ENCODE measurements at regions not wholly inside any gene's neighbourhood (a gene's known extent, or its start where the extent isn't known, plus 50 kb on each side); places are given as distances from the start of the nearest gene placed in this dataset.
A peak's percentile ranks its signal among the peaks of the same experiment; 100 is the strongest.
"Not testable (repeated sequence)": the region's sequence is repeated elsewhere in the genome, so short reads cannot be mapped to it uniquely, and the experiment has no call there.

DNA sequence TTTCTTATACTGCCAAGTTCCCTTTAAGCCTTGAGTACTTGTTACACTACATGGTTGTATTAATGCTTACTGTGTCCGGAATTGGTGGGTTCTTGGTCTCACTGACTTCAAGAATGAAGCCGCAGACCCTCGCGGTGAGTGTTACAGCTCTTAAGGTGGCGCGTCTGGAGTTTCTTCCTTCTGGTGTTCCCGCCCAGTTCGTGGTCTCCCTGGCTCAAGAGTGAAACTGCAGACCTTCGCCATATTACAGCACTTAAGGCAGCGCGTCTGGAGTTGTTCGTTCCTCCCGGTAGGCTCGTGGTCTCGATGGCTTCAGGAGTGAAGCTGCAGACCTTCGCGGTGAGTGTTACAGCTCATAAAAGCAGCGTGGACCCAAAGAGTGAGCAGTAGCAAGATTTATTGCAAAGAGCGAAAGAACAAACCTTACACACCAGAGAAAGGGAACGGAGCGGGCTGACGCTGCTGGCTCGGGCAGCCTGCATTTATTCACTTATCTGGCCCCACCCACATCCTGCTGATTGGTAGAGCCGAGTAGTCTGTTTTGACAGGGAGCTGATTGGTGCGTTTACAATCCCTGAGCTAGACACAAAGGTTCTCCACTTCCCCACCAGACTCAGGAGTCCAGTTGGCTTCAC lies 1171.3 kb upstream of the B3GALT2 start:
- not testable (repeated sequence) for DNase-seq

DNA sequence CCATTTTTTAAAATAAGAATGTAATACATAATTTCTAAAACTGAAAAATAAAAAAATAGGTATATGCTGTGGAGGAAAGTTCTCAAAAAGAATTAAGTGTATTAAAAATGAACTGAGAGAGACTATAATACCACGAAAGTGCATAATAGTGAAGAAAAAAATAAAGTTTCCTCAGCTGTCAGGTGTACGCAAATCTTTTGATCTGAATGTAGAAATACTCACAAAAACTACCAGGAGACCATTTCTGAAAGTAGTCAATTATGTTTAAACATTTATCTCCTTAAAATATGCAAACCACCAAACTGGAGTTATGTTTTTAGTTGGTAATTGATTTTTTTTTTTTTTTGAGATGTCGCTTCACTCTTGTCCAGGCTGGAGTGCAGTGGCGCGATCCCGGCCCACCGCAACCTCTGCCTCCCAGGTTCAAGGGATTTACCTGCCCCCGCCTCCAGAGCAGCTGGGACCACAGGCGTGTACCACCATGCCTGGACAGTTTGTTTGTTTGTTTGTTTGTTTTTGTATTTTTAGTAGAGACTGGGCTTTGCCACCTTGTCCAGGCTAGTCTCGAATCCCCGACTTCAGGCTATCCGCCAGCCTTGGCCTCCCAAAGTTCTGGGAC lies 1169.2 kb upstream of the B3GALT2 start:
- no peak for DNase-seq

GRCh38 chr1:194353121-194353520 lies 1166.7 kb upstream of the B3GALT2 start:
- no peak for DNase-seq

GRCh38 chr1:194347200-194347599 lies 1160.8 kb upstream of the B3GALT2 start:
- DNase-seq: no peak

GRCh38 chr1:194342484-194343262 lies 1156.3 kb upstream of the B3GALT2 start:
- DNase-seq: no peak

- DNase-seq: no peak
These were observed 1155.2 kb upstream of the B3GALT2 start for GRCh38 chr1:194341587-194341986.

DNA sequence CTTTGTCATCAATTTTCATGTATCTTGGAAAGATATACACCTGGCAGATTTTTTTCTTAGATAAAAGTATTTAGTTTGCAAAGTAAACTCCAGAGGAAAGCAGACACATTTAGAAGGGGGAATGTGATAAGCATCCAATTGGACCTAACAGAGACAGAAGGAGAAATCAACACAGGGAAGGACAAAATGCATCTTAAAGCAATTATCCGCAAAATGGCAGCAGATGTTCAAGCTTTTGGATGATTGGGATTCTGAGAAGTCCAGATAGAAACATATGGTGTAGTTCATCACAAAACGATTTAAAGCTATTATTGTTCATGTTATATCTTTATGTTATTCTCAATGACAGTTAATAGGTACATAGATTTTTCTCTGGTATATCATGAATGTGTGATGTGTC lies 1153.1 kb upstream of the B3GALT2 start:
- no peak for DNase-seq

- DNase-seq: no peak
These were observed 1152.0 kb upstream of the B3GALT2 start for GRCh38 chr1:194338241-194338948.

GRCh38 chr1:194333240-194333639 lies 1146.8 kb upstream of the B3GALT2 start:
- no peak for DNase-seq

DNA sequence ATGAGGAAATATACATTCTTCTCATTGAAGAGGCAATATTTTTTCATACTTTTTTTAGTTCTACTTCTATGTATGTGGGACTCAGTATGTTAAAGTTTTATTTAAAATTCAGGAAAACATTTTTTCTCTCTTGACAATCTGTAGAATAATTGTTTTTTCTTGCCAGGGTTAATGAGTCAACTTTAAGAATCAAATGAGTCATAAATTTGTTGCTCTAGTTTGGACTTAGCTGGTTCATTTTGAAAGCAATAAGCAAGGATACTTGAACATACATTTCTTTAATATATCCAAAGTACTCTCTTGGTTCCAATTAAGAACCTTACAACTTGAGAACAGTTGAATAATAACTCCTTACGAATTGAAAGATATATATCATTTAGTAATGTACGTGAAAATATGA lies 1145.3 kb upstream of the B3GALT2 start:
- DNase-seq: no peak

- DNase-seq: no peak
These were observed 1136.3 kb upstream of the B3GALT2 start for GRCh38 chr1:194322751-194323150.

DNA sequence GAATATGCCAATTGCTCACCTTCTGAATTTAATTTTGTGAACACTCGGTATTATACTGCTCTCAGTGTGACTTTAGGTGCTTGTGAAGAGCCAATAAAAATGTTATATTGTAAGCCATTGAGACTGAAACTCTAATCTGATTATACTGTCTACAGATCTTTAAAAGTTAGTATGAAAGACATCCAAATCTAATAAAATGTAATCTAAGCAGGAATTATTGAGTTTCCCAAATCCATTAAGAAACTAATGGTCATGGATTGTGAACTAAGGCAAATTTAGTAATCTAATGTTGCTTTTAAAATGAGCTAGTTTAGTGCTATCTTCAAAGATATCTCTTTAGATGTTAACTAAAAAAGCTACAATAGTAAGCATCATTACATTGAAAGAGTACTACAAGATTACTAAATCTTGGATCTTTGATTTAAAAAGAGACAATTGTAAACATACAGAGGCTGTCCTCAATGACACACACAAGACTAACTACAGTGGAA lies 1132.4 kb upstream of the B3GALT2 start:
- DNase-seq: no peak

- DNase-seq: no peak
These were observed 1123.3 kb upstream of the B3GALT2 start for GRCh38 chr1:194309697-194310096.

DNA sequence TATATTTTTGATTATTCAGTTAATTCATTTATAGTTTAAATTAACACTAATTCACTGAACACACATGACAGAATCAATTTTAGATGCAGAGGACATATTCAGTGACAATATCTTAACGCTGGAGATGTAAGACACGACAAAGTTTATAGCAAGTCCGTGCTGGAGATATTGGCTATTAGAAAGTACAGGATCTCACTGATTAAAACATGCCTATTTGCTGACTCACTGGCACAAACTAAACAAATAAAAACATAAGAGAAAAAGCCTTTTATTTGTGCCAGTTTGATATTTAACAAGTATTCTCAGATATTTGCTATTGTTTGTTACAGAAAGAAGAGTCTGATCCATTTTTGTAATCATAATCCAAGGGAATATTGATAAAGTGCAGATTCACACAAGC lies 1122.9 kb upstream of the B3GALT2 start:
- no peak for DNase-seq

DNA sequence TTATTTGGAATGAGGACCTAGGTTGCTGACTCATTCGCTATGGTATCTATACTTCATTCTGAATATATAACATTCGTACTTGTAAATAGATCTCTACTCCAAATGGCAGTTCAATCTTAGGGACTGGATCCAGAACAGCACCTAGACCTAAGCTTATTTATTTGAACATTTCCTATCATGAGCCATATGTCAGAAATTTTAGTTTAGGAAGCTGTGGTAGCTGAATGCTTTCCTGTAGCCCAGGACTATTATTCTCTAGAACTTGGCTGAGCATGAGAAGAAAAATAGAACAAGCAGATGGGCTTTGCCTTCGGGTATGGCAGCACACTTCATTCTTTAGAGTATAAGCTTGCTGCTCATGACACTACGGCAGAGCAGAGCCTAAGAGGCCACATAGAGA lies 1114.4 kb upstream of the B3GALT2 start:
- DNase-seq: no peak

DNA sequence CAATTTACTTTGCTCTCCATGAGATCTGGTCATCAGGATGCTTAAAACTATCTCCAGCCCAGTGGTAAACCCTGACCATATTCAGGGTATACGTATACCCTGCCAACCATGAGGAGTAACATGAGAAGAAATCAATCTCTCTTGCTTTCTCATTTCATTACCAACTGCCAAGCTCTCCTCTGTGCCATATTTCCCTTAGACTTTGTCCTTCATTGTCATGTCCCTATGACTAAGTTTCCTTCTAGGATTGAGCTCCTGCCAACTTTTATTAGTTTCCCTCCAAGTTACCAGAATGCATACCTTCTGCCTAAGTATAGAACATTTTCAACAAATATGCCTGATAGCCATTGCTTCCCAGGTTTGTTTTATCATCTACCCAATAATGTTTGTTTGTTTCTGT lies 1113.9 kb upstream of the B3GALT2 start:
- no peak for DNase-seq

DNA sequence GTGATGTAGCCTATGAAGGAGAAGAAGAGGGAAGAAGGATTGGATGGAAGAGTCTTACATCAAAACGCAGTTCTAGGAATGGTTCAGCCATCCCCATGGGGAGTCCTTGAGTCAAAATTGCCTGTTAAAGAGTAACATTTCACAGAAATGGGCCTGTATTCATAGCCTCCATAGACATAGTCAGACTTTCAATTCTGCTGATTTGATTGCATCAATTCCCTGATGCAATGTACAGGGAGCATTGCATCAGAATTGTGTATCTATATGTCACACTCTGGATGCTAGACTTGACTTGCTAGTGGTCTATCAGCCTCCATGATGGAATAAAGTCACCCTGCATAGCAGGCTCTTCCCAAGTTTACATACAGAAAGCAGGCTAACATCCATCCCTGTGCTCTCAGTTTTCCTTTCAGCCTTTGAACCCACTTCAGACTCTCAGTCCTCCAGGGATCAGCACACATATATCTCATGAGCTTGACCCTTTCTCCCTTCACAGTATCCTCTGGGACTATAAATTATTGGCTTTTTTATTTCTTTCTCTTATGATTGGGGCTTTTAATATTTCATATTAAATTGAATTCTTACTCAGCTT lies 1111.7 kb upstream of the B3GALT2 start:
- peak; percentile 5 for DNase-seq

DNA sequence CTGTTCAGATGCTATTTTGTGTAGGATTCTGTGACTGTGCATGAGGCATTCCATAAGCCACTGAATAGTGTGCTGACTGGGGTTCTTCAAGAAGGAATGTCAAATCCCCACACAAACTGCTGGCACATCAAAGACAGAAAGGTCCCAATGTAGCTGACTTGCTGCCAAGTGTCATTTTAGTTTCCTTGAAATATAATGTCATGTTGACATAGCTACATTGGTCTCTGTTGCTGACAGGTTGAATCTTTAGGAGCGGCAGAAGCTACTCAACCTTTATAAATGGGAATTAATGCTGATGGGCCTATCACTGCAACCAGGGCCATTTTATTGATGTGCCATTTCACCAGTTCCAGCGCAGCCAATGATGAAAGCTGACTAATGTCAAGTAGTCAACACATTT lies 1110.7 kb upstream of the B3GALT2 start:
- DNase-seq: no peak

DNA sequence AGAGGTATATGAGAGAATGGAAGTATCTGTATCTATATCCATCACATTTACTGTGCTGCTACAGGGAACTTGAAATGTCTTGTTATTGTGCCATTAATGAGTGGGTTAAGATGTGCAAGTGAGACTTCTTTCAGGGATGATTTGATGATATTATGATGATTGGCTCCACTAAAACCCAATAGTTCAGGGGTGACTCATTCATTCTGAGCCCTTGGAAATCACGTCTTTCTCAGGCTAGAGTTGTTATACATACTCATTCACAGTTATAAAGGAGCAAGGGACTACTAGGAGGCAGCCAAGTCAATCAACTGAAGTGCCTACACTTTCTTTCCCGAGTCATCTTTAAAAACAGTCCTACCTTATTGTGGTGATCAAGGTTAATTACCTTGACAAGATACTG lies 1109.8 kb upstream of the B3GALT2 start:
- DNase-seq: no peak

DNA sequence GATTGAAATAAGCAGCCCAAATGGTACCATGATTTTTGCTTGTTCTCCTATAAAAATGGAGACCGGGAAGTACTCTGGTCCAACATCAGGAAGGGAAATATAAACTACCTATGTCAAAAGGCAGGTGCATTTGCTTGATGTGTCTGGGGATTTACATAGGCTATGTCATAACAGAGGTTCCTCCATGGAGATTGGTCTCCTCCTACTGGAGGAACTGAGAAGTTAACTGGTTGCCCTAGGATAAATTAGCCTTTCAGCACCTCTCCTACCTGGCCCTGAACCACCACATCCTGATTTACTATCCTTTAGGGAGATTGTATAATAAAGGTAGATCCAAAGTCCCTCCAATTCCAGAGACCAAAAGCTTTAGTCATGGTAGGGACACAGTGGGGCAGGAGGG lies 1109.3 kb upstream of the B3GALT2 start:
- no peak for DNase-seq

DNA sequence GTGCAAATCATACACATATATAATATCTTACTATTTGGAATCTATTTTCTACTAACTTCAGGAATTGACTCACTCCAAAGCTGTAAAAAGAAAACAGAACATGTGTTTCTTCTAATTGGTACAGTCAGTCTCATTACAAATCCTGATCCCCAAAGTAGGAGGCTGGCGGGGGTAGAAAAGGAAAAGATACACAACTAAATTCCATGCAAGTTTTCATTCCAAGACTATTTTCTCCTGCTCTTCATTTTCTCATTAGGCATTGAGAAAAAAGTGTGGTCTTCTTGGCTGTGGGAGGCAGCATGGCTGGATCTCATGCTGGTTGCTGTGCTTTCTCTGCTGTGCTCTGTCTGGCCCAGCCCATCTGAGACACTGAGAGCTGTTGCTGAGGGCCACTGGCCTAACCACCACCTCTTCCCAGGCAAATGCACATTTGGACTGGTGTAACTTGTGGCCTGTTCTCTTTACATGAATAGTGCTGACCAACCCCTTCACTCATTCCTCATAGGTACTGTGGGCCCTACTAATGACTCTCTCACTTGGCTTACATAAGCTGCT lies 1107.5 kb upstream of the B3GALT2 start:
- DNase-seq: no peak

- no peak for DNase-seq
These were observed 1106.6 kb upstream of the B3GALT2 start for GRCh38 chr1:194292966-194293365.
